ENCODE measurements at regions not wholly inside any gene's neighbourhood (a gene's known extent, or its start where the extent isn't known, plus 50 kb on each side); places are given as distances from the start of the nearest gene placed in this dataset.

DNA sequence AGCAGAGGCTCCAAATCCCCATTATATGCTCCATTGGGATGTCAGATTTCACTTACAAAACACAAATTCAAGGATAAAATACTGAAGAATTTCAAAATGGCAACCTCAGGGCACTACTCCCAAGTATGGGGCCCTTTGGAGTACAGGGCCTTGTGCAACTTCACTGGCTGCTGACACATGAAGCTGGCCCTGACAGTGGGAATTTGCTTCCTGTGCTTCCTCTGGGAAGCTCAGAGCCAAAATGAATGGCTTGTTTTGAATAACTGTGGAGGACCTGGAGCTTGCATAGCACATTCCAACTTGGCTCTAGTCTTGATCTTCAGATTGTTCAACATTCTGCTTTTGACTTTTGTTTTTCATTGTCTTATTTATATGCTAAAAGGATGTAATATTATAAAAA, 52.3 kb upstream of the HNF1B start:
- TF ChIP-seq POU6F1 (CRISPR knock-in tag; IDR thresholded peaks at IDR 0.05; ENCODE audit: borderline replicate concordance, low read depth) (no peak), OSR1 (CRISPR knock-in tag; IDR thresholded peaks at IDR 0.05) (no peak), ZC3H10 (CRISPR knock-in tag; IDR thresholded peaks at IDR 0.05) (no peak), ARNTL (CRISPR knock-in tag; IDR thresholded peaks at IDR 0.05; ENCODE audit: borderline replicate concordance, low read depth) (no peak), GLIS3 (CRISPR knock-in tag; IDR thresholded peaks at IDR 0.05) (no peak), CSDC2 (CRISPR knock-in tag; IDR thresholded peaks at IDR 0.05) (no peak), ZNF8 (CRISPR knock-in tag; IDR thresholded peaks at IDR 0.05) (no peak), RARB (CRISPR knock-in tag; IDR thresholded peaks at IDR 0.05) (no peak), ZNF70 (CRISPR knock-in tag; IDR thresholded peaks at IDR 0.05) (no peak), TOX (CRISPR knock-in tag; IDR thresholded peaks at IDR 0.05; ENCODE audit: borderline replicate concordance) (no peak), BACH2 (CRISPR knock-in tag; IDR thresholded peaks at IDR 0.05; ENCODE audit: borderline replicate concordance) (no peak), ISL1 (CRISPR knock-in tag; IDR thresholded peaks at IDR 0.05) (no peak), ESRRG (CRISPR knock-in tag; IDR thresholded peaks at IDR 0.05) (no peak), ZFP30 (CRISPR knock-in tag; IDR thresholded peaks at IDR 0.05) (no peak), ZFP3 (CRISPR knock-in tag; IDR thresholded peaks at IDR 0.05) (no peak), ZNF565 (CRISPR knock-in tag; conservative IDR thresholded peaks at IDR 0.05; ENCODE audit: low read depth) (no peak), PPARA (CRISPR knock-in tag; IDR thresholded peaks at IDR 0.05; ENCODE audit: borderline replicate concordance) (no peak), CREB5 (CRISPR knock-in tag; IDR thresholded peaks at IDR 0.05; ENCODE audit: low read depth) (no peak)
- TF ChIP-seq, protein P1, sequence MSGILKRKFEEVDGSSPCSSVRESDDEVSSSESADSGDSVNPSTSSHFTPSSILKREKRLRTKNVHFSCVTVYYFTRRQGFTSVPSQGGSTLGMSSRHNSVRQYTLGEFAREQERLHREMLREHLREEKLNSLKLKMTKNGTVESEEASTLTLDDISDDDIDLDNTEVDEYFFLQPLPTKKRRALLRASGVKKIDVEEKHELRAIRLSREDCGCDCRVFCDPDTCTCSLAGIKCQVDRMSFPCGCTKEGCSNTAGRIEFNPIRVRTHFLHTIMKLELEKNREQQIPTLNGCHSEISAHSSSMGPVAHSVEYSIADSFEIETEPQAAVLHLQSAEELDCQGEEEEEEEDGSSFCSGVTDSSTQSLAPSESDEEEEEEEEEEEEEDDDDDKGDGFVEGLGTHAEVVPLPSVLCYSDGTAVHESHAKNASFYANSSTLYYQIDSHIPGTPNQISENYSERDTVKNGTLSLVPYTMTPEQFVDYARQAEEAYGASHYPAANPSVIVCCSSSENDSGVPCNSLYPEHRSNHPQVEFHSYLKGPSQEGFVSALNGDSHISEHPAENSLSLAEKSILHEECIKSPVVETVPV (CRISPR knock-in tag; IDR thresholded peaks at IDR 0.05): no peak
- ATAC-seq: no peak

GRCh38 chr17:37796076-37796475, 51.2 kb upstream of the HNF1B start:
- TF ChIP-seq PATZ1 (CRISPR knock-in tag; IDR thresholded peaks at IDR 0.05; ENCODE audit: borderline replicate concordance): no peak
- no peak for TF ChIP-seq TOX (CRISPR knock-in tag; IDR thresholded peaks at IDR 0.05; ENCODE audit: borderline replicate concordance)
- TF ChIP-seq CSDC2 (CRISPR knock-in tag; IDR thresholded peaks at IDR 0.05): no peak
- TF ChIP-seq ZFP30 (CRISPR knock-in tag; IDR thresholded peaks at IDR 0.05): no peak
- TF ChIP-seq GLIS3 (CRISPR knock-in tag; IDR thresholded peaks at IDR 0.05): no peak
- TF ChIP-seq, protein P2, sequence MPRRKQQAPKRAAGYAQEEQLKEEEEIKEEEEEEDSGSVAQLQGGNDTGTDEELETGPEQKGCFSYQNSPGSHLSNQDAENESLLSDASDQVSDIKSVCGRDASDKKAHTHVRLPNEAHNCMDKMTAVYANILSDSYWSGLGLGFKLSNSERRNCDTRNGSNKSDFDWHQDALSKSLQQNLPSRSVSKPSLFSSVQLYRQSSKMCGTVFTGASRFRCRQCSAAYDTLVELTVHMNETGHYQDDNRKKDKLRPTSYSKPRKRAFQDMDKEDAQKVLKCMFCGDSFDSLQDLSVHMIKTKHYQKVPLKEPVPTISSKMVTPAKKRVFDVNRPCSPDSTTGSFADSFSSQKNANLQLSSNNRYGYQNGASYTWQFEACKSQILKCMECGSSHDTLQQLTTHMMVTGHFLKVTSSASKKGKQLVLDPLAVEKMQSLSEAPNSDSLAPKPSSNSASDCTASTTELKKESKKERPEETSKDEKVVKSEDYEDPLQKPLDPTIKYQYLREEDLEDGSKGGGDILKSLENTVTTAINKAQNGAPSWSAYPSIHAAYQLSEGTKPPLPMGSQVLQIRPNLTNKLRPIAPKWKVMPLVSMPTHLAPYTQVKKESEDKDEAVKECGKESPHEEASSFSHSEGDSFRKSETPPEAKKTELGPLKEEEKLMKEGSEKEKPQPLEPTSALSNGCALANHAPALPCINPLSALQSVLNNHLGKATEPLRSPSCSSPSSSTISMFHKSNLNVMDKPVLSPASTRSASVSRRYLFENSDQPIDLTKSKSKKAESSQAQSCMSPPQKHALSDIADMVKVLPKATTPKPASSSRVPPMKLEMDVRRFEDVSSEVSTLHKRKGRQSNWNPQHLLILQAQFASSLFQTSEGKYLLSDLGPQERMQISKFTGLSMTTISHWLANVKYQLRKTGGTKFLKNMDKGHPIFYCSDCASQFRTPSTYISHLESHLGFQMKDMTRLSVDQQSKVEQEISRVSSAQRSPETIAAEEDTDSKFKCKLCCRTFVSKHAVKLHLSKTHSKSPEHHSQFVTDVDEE (CRISPR knock-in tag; IDR thresholded peaks at IDR 0.05): no peak
- no peak for TF ChIP-seq TCF4 (CRISPR knock-in tag; IDR thresholded peaks at IDR 0.05; ENCODE audit: borderline replicate concordance)
- TF ChIP-seq ZFP3 (CRISPR knock-in tag; IDR thresholded peaks at IDR 0.05): no peak
- no peak for TF ChIP-seq BACH2 (CRISPR knock-in tag; IDR thresholded peaks at IDR 0.05; ENCODE audit: borderline replicate concordance)
- TF ChIP-seq ZNF8 (CRISPR knock-in tag; IDR thresholded peaks at IDR 0.05): no peak
- no peak for TF ChIP-seq OSR1 (CRISPR knock-in tag; IDR thresholded peaks at IDR 0.05)
- no peak for TF ChIP-seq ZNF70 (CRISPR knock-in tag; IDR thresholded peaks at IDR 0.05)
- ATAC-seq: no peak
